ENCODE measurements at regions not wholly inside any gene's neighbourhood (a gene's known extent, or its start where the extent isn't known, plus 50 kb on each side); places are given as distances from the start of the nearest gene placed in this dataset.

DNA sequence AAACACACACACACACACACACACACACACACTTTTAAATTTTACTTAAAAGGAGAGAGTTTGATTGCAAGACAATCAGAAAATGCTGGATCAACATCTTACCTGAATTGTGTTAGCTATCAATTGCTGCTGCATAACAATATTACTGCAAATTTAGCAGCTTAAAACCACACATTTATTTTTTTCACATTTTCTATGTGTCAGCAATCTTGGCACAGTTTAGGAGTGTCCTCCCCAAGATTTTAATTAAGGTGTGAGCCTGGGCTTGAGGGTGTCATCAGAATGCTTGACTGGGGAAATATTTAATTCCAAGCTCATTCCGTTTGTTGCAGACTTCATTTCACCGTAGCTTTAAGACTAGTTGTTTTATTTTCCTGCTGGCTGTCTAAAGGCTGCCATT lies 431.0 kb upstream of the GJE1 start:
- WGBS, 4 donors: 84 to 91% (median 89%) methylated on average over 2 of the region's 2 CpGs
- intact Hi-C loops (cut with DNase I): no loop called here
- H3K4me3 ChIP-seq: no peak overlapping the region
- H3K27me3 ChIP-seq: no peaks in the 10 kb centered on the region
- TF ChIP-seq, protein P1, sequence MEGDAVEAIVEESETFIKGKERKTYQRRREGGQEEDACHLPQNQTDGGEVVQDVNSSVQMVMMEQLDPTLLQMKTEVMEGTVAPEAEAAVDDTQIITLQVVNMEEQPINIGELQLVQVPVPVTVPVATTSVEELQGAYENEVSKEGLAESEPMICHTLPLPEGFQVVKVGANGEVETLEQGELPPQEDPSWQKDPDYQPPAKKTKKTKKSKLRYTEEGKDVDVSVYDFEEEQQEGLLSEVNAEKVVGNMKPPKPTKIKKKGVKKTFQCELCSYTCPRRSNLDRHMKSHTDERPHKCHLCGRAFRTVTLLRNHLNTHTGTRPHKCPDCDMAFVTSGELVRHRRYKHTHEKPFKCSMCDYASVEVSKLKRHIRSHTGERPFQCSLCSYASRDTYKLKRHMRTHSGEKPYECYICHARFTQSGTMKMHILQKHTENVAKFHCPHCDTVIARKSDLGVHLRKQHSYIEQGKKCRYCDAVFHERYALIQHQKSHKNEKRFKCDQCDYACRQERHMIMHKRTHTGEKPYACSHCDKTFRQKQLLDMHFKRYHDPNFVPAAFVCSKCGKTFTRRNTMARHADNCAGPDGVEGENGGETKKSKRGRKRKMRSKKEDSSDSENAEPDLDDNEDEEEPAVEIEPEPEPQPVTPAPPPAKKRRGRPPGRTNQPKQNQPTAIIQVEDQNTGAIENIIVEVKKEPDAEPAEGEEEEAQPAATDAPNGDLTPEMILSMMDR (IDR thresholded peaks at IDR 0.05): no peak
- TF ChIP-seq POLR2A (IDR thresholded peaks at IDR 0.05): no peak
- H3K27ac ChIP-seq: no peak overlapping the region
- DNase-seq (no peak), ATAC-seq (no peak)
- H3K9me3 ChIP-seq: no peaks in the 10 kb centered on the region
- no peaks in the 10 kb centered on the region for H3K36me3 ChIP-seq
- no peaks in the 10 kb centered on the region for H3K4me1 ChIP-seq

DNA sequence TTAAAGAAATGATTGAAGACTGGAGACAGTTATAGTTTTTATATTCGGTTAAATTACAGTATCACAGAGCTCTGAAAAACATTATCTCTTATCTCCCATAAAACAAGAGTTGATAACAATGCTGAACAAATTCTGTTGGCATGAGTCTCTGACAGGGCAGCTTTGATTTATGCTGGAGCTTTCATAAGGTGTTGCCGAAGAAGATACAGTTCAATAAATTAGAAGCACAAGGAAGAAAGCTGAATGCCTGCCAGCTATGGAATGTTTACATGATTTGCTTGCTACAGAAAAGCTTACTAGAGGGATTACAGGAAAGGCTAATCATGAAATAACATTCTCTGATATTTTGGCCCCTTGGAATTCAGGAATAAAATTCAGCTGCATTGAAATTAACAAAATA lies 431.9 kb upstream of the GJE1 start:
- Histone ChIP-seq H3K27ac (no peak overlapping the region), H3K4me3 (no peak overlapping the region), H3K9me3 (no peaks in the 10 kb centered on the region), H3K36me3 (no peaks in the 10 kb centered on the region), H3K27me3 (no peaks in the 10 kb centered on the region), H3K4me1 (no peaks in the 10 kb centered on the region)
- intact Hi-C loops (cut with DNase I): no loop called here
- 41 to 57% (median 51%) methylated on average over 2 of the region's 2 CpGs for WGBS, 4 donors
- no peak for ATAC-seq
- DNase-seq: no peak
- TF ChIP-seq, protein P1 (IDR thresholded peaks at IDR 0.05): no peak
- TF ChIP-seq POLR2A (IDR thresholded peaks at IDR 0.05): no peak

DNA sequence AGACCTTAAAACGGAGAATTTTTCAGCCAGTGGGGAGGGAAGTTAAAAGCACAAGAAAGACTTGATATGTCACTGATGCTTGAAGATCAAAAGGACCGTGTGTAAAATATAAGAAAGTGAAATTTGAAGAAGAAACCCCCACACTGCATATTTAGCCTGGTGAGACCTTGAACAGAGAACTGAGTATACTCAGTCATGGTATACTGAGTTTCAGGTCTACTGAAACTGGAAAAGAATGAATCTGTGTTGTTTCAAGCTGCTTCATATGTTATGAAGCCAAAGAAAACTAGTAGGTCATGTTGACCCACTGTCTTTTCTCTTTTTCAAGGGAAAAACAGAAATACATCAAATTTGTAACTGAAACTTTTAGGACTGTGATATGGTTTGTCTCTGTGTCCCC lies 443.8 kb upstream of the GJE1 start:
- WGBS, 4 donors: 81 to 85% (median 83%) methylated on average over 2 of the region's 2 CpGs
- DNase-seq: no peak
- Histone ChIP-seq H3K27me3 (no peaks in the 10 kb centered on the region), H3K4me3 (no peak overlapping the region), H3K4me1 (no peaks in the 10 kb centered on the region), H3K9me3 (peaks cover 0 to 5% (median 0%) of the 10 kb centered on the region in 12 donors), H3K36me3 (no peaks in the 10 kb centered on the region), H3K27ac (no peak overlapping the region)
- TF ChIP-seq, protein P1 (IDR thresholded peaks at IDR 0.05): no peak
- no peak for TF ChIP-seq POLR2A (IDR thresholded peaks at IDR 0.05)
- intact Hi-C loops (cut with DNase I): loop anchor here in 2 of 10 donors (10.0 kb wide), 2 partner anchors 416 to 426 kb away; no protein-coding TSS in a partner anchor
- no peak for ATAC-seq

DNA sequence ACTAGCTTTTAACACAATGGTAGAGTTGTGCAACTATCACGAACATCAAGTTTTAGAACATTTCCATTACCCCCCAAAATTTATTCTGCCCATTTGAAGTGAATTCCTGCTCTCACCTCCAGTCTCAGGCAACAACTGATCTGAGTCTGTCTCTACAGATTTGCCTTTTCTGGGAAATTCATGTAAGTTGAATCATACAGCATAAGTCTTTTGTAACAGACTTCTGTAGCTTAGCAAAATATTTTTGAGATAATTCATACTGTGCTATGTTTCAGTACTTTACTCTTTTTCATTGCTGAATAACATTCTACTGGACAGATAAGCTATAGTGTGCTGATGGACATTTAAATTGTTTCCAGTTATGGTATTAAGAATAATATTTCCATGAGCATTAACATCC lies 447.3 kb upstream of the GJE1 start:
- Histone ChIP-seq H3K9me3 (no peaks in the 10 kb centered on the region), H3K4me3 (no peak overlapping the region), H3K27me3 (no peaks in the 10 kb centered on the region), H3K27ac (no peak overlapping the region), H3K36me3 (no peaks in the 10 kb centered on the region), H3K4me1 (no peaks in the 10 kb centered on the region)
- ATAC-seq (no peak), DNase-seq (no peak)
- 32 to 88% (median 65%) methylated on average over 1 of the region's 1 CpG for WGBS, 4 donors
- intact Hi-C loops (cut with DNase I): loop anchor here in 2 of 10 donors (10.0 kb wide), 2 partner anchors 419 to 429 kb away; no protein-coding TSS in a partner anchor
- TF ChIP-seq, protein P1 (IDR thresholded peaks at IDR 0.05): no peak
- TF ChIP-seq POLR2A (IDR thresholded peaks at IDR 0.05): no peak

Data from heart left ventricle (tissue), 16 donors.